LoVo (cell line): ENCODE measurements at regions not wholly inside any gene's neighbourhood (a gene's known extent, or its start where the extent isn't known, plus 50 kb on each side); places are given as distances from the start of the nearest gene placed in this dataset.

ENCODE experiments used
- DNase-seq: peaks from one replicate; pipeline ENCODE4 v3.0.0-alpha.2; 2016; ENCODE audit warnings: low spot score

- no peak for DNase-seq
Measured at GRCh38 chr9:88792502-88792901, 198.8 kb upstream of the S1PR3 start.

- DNase-seq, result no peak
Measured at GRCh38 chr9:88794100-88794499, 197.2 kb upstream of the S1PR3 start.

GRCh38 chr9:88796947-88797346, 194.3 kb upstream of the S1PR3 start:
- DNase-seq, result no peak

GRCh38 chr9:88798476-88798875, 192.8 kb upstream of the S1PR3 start:
- DNase-seq, result no peak

DNA sequence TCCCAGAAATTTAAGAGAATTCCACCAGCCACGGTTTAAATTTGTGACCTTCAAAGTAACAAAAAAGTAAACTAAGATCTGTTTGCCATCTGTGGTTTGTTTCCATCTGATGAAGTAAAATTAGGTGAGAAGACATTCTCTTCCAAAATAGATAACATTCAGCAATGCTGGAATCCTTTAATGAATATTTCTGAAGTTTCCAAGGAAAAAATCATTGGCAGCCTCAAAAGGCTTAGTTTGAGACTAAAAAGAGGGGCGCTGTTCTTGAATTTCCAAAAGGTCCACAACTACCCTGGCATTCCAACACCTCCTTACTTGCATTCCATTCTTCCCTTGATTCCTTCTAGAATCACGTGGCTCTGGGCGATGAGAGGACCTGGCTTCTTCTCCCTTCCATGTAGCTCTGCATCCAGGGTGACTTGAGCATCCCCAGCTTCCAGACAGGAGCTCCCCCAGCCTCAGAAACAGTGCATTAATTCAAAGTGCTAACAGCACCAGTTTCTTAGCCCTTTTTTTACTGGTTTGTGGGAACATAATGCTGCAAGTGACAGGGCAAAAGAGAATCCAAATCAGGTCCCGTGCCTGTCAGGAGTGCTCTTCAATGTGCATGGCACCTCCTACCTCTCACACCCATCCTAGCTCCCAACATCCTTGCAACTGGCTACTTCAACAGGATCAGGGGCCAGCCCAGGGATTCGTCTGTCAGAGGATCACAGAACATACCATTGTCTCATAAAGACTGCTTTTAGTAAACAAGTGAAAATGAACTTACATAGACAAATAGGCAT, 191.5 kb upstream of the S1PR3 start:
- DNase-seq, result no peak

- DNase-seq, result no peak
Measured at GRCh38 chr9:88800329-88800682, 191.0 kb upstream of the S1PR3 start.

DNA sequence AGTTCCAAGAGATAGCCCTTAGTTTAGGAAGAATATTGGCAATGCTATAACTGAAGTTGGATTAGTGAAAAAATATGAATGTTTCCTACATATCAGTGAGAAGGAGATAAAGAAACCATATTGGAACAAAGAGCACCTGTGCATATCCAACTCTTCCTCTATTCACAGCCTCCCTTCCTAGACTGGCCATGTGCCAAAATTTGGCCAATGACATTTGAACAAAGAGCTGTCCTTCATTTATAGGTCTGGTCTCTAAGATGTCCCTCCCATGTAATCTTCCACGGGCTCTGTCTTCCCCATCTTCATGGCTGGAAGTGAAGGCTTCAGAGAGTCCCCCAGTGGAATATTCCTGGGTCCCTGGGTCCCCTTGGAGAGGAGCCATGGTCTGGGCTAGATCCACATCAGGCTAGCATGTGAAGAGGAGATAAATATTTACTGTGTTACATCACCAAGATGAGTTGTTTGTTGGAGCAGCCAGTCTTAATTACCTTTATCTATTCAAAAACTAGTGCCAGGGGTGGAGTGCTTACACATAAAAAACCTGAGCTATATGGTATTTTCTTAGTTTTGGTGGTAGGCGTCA, 190.0 kb upstream of the S1PR3 start:
- DNase-seq, result no peak

GRCh38 chr9:88802533-88802932, 188.7 kb upstream of the S1PR3 start:
- no peak for DNase-seq

DNA sequence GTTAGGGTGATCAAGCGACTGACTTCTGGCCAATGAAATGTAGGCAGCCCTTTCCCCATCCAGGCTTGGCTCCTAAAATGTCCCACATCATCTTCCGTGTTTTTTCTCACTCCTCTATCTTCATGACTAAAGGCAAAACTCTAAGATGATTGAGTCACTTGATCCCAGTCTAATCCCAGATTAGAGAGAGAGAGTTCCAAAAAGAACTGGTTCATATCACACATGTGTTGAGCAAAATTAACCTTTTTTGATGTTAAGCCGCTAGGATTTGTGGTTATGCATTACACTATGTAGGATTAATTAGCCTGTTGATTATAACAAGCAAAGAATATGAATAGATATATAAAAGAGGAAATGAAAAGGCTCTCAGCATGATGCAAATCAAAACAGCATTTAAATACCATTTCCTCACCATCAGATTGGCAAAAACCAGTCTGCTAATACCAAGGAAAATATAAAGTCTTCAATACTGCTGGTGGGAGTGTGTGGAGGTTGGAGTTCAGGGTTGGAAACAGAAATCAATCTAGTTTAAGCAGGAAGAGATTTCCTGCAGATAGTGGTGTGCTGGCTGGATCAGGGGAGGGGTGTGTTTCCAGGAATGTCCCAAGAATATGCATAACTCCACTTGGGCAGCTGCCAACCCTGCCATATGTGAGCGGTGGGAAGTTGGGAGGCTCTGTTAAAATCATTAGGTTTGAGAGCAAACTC, 187.6 kb upstream of the S1PR3 start:
- DNase-seq, result no peak

- DNase-seq, result no peak
Measured at GRCh38 chr9:88804254-88804596, 187.0 kb upstream of the S1PR3 start.

DNA sequence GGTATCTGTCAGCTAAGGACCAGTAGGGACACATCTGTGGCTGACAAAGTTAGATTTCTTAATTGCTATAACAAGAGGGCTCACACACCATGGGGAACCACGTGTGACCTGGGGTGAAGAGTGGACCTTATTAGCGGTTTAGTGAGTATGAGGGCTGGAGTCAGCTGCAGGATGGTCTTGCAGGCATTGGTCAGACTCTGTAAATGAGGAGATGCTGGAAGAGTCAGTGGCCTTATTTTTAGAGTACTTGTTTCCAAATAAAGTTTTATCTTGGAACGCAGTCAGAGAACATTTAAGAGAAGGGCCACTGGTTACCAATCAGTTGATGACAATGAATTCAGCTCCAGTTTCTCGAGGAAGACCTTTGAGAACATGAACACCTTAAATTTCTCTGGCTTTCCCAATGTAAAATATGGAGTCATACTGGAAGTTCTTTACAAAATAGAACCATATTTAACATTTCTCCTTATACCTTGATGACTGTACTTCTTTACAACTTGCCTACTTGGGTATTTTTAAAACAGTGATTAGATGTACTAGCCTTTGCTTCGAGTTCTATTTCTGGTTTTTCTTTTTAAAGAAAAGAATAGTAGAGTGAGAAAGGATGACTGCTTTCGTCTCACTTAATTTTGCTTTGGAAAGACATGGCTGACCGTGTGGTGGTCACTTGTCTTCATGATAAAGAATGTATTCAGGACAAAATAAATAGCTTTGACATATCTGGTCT, 185.9 kb upstream of the S1PR3 start:
- DNase-seq, result no peak

- DNase-seq, result no peak
Measured at GRCh38 chr9:88807426-88807825, 183.8 kb upstream of the S1PR3 start.

GRCh38 chr9:88808019-88808656, 183.1 kb upstream of the S1PR3 start:
- no peak for DNase-seq

DNA sequence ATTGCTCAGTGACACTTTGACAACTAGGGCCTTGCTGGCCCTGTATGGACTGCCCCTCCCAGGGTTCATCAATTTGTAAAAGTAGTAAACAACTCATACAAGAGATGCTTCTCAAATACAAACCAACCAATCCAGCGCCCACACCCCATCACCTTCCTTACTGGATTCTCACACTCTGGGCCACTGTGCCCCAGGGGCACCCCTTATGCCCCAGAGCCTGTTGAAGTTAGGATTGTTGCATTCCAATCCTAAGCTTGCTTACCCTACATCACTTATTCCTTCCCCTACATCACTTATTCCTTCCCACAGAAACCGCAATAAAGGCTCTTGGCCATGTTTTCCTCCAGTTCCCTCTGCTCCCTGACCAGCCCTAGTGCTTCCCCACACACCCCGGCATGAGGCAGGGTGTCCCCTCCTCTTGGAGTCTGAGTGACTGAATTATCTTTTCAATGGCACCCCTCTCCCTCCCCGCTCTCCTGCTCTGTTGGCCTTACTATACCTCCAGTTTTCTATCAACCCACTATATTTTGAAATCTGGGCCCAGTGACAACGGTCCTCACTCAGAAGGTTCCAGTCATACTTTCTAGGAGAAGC, 182.4 kb upstream of the S1PR3 start:
- no peak for DNase-seq

GRCh38 chr9:88809355-88810161, 181.7 kb upstream of the S1PR3 start:
- no peak for DNase-seq

DNA sequence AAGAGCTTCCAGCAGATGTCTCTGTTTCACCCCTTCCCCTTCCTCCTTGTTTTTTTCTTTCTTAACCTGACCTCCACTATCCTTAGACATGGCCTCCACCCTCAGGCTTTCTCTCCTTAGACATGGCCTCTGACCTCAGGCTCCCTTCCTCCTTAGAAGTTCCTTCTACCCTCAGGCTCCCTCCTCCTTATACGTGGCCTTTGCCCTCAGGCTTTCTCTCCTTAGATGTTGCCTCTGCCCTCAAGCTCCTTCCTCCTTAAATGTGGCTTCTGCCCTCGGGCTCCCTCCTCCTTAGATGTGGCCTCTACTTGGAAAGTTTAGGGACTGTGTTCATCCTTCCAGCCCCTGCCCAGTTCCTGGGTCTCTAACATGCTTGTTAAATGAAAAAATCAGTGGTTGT, 180.4 kb upstream of the S1PR3 start:
- DNase-seq, result no peak

- no peak for DNase-seq
Measured at GRCh38 chr9:88811511-88811910, 179.8 kb upstream of the S1PR3 start.

GRCh38 chr9:88812938-88813637, 178.2 kb upstream of the S1PR3 start:
- no peak for DNase-seq

DNA sequence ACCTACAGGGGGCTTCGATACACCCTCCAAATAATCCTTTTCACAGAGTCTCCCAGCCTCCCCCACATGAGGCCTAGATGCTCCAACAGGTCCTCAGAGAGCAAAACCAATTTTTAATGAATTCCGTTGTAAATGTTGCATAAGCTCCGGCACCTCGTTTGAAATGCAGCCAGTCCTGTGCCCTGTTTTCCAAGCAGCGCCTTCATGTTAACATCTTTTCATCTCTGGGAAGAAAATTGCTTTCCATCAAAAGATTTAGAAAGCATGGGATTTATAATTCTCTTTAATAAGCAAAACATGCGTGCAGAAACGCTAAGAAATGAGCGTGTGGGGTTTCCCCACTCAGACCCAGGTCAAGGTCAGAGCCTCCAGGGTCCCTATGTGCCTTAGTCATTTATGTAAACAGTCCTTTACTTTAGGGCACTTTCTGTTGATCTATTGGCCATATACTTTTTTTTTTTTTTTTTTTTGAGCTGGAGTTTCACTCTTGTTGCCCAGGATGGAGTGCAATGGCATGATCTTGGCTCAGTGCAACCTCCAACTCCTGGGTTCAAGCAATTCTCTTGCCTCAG, 177.5 kb upstream of the S1PR3 start:
- no peak for DNase-seq

DNA sequence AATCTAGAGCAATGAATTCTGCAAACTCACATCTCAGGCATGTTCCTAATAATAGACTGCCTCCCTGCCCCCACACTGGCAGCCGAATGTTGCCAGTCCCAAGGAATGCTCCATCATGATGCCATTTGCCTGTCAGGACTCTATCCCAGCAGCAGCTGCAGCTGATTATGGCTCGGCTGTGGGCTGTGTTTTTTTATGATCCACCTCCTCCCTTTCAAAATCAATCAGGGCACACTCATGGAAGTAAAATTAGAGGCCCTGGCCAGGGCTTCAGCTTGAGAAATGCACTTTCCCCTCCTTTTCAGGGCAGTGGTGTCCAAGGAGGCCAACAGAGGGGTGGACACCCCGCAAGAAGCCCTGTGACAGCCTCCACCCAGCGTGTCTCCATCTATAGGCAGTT, 176.7 kb upstream of the S1PR3 start:
- no peak for DNase-seq
